ENCODE measurements at regions not wholly inside any gene's neighbourhood (a gene's known extent, or its start where the extent isn't known, plus 50 kb on each side); places are given as distances from the start of the nearest gene placed in this dataset.
"Not testable (repeated sequence)": the region's sequence is repeated elsewhere in the genome, so short reads cannot be mapped to it uniquely, and the experiment has no call there.

GRCh38 chr2:236918545-236918944 is 167.1 kb upstream of the COPS8 start:
- DNase-seq (ENCODE audit: extremely low read depth, low read depth): no peak
- TF ChIP-seq CTCF (IDR thresholded peaks at IDR 0.05; ENCODE audit: low read depth, low read length): no peak

DNA sequence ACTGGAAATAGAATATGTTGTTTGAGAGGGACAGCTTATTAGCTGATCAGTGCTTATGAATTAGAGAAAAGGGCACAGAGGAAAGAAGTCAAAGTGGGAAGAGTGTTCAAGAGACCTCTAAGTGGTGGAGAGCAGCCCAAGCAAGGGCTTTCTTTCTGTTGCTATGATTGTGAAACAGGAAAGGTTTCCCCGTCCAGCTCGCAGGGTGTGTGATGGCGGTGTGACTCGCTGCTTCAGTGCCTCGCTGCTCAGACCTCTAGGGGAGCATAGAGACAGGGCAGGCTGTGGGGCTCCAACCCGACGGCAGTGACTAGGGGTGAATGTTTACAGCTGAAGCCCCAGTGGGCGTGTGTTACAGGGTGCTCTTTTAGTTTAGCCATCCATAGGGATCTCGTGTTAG is 166.5 kb upstream of the COPS8 start:
- TF ChIP-seq CTCF (IDR thresholded peaks at IDR 0.05; ENCODE audit: low read depth, low read length): no peak; the same call in 1 of the 2 replicates
- DNase-seq (ENCODE audit: extremely low read depth, low read depth): no peak

- DNase-seq (ENCODE audit: extremely low read depth, low read depth): not testable (repeated sequence)
Observed at GRCh38 chr2:236919801-236920379, 165.8 kb upstream of the COPS8 start.

GRCh38 chr2:236922061-236922460 is 163.6 kb upstream of the COPS8 start:
- TF ChIP-seq CTCF (IDR thresholded peaks at IDR 0.05; ENCODE audit: low read depth, low read length): no peak

DNA sequence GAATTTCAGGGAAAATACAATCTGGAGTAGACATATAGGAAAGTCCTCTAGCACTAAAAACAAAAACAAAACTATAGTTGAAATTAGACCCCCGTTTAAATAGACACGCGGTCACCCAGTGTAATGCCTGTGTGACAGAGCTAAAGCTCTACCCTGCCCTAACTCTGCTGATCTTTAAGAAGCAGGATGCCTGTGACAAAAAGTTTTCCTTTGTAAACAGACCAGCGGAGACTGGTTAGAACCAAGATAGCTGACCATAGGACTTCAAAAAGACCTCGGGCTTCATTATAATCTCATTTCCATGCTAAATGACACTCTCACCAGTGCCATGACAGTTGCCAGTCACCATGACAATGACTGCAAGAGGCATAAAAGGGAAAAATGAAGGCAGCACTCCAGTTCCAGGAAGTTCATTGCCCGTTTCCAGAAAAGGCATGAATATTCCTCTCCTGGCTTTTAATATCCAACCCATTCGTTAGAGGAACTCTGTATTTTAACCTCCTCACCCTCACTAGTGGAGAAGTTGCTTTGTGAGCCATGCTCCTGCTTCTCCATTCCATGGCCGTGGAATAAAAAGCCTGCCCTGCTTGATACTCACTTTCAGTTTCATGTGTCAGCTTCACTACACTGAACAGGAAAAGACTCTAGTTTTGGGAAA is 157.2 kb upstream of the COPS8 start:
- DNase-seq (ENCODE audit: extremely low read depth, low read depth): no peak
- no peak for TF ChIP-seq CTCF (IDR thresholded peaks at IDR 0.05; ENCODE audit: low read depth, low read length)

More at GRCh38 chr2:236922061-236922460, 163.6 kb upstream of the COPS8 start:
- no peak for DNase-seq (ENCODE audit: extremely low read depth, low read depth)

GRCh38 chr2:236932831-236933361 is 152.8 kb upstream of the COPS8 start:
- TF ChIP-seq CTCF (IDR thresholded peaks at IDR 0.05; ENCODE audit: low read depth, low read length): no peak
- DNase-seq (ENCODE audit: extremely low read depth, low read depth): no peak

DNA sequence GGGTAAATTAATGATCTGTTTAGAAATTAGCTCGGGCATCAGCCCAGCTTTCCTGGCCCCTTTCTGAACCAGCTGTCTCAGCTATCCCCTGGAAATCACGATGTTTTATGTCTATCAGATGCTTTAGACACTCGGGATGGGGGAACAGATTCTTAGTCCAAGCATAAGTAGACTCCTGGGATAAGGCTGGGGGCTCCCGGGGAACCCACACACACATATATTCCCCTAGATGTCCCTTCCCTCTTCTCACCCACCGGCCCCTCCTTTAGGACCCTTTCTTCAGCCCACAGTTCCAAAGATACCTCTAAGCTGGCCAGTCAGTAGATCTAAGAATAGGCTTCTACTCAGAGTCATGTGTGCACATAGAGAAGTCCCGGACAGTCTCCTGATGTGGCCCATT is 151.5 kb upstream of the COPS8 start:
- DNase-seq (ENCODE audit: extremely low read depth, low read depth): no peak
- no peak for TF ChIP-seq CTCF (IDR thresholded peaks at IDR 0.05; ENCODE audit: low read depth, low read length)

All from AG09319 (cell line).